NOMO-1 (cell line): ENCODE measurements at regions not wholly inside any gene's neighbourhood (a gene's known extent, or its start where the extent isn't known, plus 50 kb on each side); places are given as distances from the start of the nearest gene placed in this dataset.
"Not testable (repeated sequence)": the region's sequence is repeated elsewhere in the genome, so short reads cannot be mapped to it uniquely, and the experiment has no call there.

Experiments
- DNase-seq, 2 experiments: peaks; one replicate each; lab custom pipeline; 2025; ENCODE audit not compliant: unreplicated experiment in 2 of 2; lab: John Stamatoyannopoulos, UW

- DNase-seq = no peak
Measured at GRCh38 chr13:105906746-105907145, 628.7 kb downstream of the EFNB2 start.

GRCh38 chr13:105904034-105904742 lies 631.3 kb downstream of the EFNB2 start:
- DNase-seq = no peak

GRCh38 chr13:105902396-105902795 lies 633.1 kb downstream of the EFNB2 start:
- DNase-seq = peak; percentile 59 to 73

DNA sequence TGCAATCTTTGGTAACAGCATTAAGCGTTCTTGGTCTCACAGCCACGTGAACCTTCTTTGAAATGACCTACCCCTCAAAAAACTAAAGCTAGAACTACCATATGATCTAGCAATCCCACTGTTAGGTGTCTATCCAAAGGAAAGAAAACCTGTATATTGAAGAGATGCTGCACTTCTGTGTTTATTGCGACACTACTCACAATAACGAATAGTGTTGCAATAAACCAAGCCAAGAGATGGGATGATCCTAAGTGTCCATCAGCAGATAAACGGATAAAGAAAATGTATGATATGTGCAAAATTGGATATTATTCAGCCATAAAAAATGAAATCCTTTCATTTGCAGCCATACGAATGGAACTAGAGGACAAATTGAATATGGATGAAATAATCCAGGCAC lies 637.9 kb downstream of the EFNB2 start:
- DNase-seq = no peak

DNA sequence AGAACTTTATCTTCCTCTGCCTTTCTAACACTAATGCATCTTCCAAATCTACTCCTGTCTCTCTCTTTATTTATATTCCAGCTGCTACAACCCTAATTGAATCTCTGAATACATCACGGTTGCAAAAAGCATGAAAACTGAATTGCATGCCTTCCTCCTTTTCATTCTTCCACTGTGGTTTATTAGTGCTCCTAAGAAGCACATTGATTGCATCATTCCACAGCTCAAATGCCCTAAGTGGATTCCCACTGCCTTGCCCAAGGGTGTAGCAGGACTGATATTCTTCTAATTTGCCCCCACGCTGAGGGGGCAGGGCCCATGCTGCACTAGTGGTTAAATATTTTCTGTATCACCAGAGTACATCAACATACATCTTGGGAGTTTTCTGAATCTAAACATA lies 640.8 kb downstream of the EFNB2 start:
- DNase-seq = no peak

DNA sequence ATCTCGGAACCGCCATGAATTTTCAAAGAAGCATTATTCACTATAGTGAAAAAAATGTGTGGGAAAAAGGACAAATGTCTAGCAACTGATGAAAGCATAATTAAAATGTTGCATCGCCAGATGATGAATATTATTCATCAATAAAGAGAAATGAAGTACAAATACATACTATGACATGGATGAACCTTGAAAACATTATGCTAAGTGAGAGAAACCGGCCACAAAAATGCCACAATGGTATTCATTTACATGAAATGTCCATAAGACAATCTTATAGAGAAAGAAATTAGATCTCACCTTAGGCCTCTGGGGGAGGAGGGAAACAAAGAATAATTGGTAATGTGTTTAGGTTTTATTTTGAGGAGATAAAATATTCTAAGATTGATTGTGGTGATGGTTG lies 645.0 kb downstream of the EFNB2 start:
- no peak for DNase-seq

- DNase-seq = peak in 1 of 2 experiments; percentile 63
Measured at GRCh38 chr13:105878119-105878700, 657.3 kb downstream of the EFNB2 start.

DNA sequence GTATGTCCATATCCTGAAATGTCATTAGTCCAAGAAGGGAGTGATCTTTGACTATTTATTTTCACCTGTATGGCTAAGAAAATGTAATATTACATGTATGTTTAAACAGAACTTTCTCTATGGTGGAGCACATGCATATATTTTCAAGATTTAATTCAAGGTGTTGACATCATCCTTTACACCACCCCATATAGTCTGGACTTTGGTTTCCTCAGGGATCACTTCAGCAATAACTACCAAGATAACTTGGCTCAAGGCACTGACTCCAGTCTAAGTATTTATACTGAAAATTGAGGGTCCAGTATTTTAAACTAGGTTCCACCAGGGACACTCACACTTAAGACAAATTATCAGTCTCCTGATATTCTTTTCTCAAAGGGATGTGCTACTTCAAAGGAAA lies 660.6 kb downstream of the EFNB2 start:
- no peak for DNase-seq

DNA sequence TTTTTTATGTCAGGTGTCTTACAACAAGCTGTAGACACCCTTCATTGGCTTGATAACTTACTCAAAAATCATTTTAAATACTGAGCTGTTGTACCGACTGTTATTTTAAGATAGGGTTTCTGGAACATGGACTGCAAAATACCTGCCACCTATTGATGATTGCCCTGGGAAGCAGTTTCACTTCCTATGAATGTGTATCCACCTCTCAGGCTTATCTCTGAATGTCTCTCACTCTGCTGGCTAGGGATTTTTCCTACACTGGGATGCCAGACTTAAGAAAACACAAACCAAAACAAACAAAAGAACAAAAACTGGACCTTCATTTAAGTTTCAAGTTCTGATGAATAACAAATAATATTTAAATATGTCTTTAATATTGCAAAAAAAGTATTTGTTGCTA lies 663.7 kb downstream of the EFNB2 start:
- DNase-seq = no peak

- DNase-seq = no peak
Measured at GRCh38 chr13:105871326-105871725, 664.1 kb downstream of the EFNB2 start.

GRCh38 chr13:105863300-105863920 lies 672.1 kb downstream of the EFNB2 start:
- DNase-seq = no peak

- no peak for DNase-seq
Measured at GRCh38 chr13:105848494-105848893, 687.0 kb downstream of the EFNB2 start.

- no peak for DNase-seq
Measured at GRCh38 chr13:105847527-105848291, 687.8 kb downstream of the EFNB2 start.

GRCh38 chr13:105846923-105847322 lies 688.5 kb downstream of the EFNB2 start:
- no peak for DNase-seq

GRCh38 chr13:105841286-105841685 lies 694.2 kb downstream of the EFNB2 start:
- DNase-seq = no peak

GRCh38 chr13:105838231-105838630 lies 697.2 kb downstream of the EFNB2 start:
- no peak for DNase-seq

DNA sequence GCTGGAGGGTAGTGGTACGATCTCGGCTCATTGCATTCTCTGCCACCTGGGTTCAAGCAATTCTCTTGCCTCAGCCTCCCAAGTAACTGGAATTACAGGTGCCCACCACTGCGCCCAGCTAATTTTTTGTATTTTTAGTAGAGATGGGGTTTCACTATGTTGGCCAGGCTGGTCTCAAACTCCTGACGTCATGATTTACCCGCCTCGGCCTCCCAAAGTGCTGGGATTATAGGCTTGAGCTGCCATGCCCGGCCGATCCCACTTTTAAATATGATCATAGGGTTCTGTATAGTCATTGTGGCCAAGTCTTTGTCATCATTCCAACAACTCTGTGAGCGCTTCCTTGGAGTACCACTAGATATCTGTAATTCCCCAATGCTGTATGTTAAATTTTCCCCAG lies 698.2 kb downstream of the EFNB2 start:
- DNase-seq = not testable (repeated sequence)

- no peak for DNase-seq
Measured at GRCh38 chr13:105830821-105831220, 704.6 kb downstream of the EFNB2 start.

DNA sequence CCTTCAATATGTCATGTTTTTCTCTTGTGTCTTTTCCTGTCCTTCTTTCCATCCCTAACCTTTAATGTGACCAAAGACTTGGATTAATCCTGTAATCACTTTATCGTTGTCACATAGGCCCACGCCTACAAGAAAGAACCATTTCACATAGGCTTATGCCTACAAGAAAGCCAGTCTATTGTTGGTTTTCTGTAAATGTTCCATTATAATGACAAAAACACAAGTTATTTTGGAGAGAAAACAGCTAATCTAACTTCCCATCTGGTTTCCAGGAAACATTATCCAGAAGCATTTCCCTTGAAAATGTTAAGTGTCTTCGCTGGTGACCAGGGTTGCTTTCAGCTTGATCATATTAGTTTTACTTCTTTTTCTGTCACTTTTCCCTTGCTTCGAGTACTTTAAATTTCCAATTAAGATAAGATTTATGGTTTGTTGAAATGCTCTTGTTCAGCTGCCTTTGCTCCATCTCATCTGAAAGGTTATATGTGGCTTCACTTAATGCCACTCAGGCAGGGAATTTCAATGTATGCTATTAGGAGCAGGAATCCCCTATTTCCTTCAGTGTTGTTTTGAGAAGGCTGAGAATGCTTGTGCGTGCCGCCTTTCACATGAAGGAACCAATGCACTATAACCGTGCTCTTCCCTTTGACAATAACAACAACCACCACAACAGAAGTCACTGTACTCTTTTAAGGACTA lies 708.2 kb downstream of the EFNB2 start:
- DNase-seq = no peak

DNA sequence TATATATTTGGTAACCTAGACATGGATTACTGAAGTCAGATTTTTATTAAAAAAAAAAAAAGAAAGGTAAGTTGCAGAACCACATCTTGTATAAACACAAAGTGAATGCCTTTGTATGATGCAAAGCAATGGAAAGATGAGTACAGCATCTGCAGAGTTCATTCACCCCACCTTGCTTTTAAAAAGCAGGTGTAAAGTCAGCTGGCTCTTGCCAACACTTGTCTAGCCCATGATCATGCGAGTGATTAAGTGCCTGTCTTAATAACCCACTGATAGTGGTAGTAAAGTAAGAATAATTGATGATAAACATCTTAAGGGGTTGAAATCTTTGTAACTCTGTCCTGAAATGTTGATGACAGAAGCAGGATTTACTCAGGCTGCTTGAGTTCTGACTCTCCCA lies 710.4 kb downstream of the EFNB2 start:
- no peak for DNase-seq

DNA sequence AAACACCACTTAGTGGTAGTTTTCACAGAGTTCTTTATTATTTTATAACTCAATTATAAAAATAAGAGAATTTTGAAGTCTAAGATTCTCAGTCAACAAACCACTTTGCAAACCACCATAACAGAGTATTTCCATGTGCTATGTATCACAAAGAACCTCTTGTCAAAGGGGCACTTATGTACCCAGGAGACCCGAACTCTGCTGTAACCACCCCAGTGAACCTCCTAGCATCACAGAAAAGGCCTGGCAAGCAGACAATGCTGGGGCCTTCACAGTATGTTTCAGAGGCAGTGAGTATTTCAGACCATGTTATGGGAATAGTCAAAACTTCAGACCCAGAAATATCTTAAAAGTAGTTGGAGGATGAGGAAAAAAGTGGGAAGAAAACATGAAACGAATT lies 714.1 kb downstream of the EFNB2 start:
- no peak for DNase-seq
